ENCODE measurements at regions not wholly inside any gene's neighbourhood (a gene's known extent, or its start where the extent isn't known, plus 50 kb on each side); places are given as distances from the start of the nearest gene placed in this dataset.
A peak's percentile ranks its signal among the peaks of the same experiment; 100 is the strongest.

DNA sequence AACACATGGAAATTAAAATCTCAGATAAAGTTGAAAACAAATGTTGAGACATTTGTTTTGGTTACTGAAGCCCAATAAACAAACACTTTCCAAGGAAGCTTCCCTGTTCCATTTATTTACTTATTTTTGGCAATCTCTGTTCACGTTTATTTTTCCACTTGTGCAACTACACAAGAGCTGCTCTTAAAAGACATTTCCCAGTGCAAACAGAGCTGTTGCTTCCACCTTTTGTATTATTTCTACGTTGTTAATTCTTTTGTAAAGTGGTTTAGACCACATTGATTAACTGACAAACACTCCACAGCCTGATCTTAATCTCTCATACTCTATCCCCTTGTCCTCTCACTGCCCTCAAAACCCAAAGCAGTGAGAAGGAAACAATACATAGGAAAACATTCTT, 757.6 kb downstream of the LIG4 start:
- DNase-seq, result peak; percentile 67

DNA sequence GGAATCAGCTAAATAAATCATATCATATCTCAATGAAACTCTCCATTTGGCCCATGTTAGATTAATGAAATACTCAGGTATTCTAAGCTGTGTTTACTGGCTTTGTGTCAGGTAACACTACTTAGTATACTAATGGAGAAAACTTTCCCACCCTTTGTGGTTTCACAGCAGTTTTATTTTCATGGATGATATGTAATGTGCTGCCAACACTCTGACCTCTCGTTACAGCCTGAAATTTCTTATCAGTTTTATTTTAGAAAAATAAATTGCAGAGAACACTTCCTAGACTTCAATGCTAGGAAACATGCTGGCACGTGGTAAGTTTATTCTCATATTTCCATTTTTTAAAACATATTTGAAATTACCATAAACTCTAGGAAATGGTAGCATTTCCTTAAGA, 758.9 kb downstream of the LIG4 start:
- DNase-seq, result no peak

- no peak for DNase-seq
Observed at GRCh38 chr13:107452833-107453232, 762.5 kb downstream of the LIG4 start.

- no peak for DNase-seq
Observed at GRCh38 chr13:107450931-107451330, 764.4 kb downstream of the LIG4 start.

GRCh38 chr13:107450431-107450830, 764.9 kb downstream of the LIG4 start:
- DNase-seq, result no peak

DNA sequence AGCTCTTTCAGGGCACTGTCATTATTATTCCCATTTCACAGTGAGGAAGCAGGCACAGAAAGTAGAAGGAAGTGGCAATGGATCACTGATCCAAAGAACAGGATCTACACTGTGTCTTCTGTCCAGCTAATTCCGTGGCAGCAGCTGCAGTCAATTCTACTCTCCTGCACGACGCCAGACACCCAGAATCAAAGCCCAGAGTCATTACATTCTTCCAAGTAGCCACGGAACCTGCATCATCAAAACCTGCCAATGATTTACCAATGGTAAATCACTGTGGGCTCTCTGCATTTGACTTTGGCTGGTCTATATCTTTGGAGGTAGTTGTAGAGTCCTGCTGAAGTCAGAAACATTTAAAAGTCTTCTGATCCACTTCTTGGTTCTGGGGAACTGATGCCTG, 767.7 kb downstream of the LIG4 start:
- no peak for DNase-seq

GRCh38 chr13:107441279-107441678, 774.1 kb downstream of the LIG4 start:
- DNase-seq, result no peak

- no peak for DNase-seq
Observed at GRCh38 chr13:107438251-107438650, 777.1 kb downstream of the LIG4 start.

DNA sequence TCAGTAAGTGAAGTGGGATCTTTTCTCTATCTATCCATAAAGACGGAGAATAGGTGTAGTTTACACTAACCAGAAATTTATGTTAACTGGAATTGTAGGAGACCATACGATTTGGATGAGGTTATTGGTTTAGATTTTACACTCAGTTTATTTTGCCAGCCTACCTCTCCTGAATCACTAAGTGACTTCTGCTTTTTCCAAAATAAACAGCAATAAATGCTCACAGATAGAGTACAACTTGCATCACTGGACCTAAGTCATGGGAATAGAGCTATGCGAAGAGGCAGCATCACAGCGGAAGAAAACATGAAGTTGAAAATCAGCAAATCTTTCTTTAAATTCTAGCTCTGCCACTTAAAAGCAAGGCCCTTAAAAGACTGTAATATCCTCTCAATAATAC, 781.0 kb downstream of the LIG4 start:
- no peak for DNase-seq

GRCh38 chr13:107427536-107427935, 787.8 kb downstream of the LIG4 start:
- DNase-seq, result no peak

- no peak for DNase-seq
Observed at GRCh38 chr13:107422421-107422820, 792.9 kb downstream of the LIG4 start.

DNA sequence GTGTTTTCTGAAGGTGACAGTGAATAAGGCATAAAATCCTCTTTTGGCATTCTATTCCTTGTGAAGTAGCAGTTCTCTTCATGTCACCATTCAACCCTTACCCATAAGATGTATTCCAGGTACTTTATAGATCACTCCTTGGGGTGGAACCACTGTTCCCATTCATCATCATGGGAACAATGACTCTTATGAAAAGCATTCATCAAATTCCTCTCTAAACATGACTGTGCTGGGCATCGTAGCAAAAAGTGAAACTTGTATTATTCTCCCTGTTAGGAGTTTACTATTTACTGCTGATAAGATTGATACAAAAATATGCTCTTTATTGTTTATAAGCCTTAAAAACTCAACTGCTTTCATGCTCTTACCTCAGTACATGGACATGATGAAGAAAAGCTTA, 793.4 kb downstream of the LIG4 start:
- DNase-seq, result no peak

GRCh38 chr13:107421028-107421427, 794.3 kb downstream of the LIG4 start:
- DNase-seq, result no peak

- no peak for DNase-seq
Observed at GRCh38 chr13:107413005-107413404, 802.3 kb downstream of the LIG4 start.

GRCh38 chr13:107407074-107407473, 808.3 kb downstream of the LIG4 start:
- no peak for DNase-seq

GRCh38 chr13:107395927-107396662, 819.2 kb downstream of the LIG4 start:
- DNase-seq, result peak; percentile 12

- DNase-seq, result no peak
Observed at GRCh38 chr13:107392205-107392604, 823.1 kb downstream of the LIG4 start.

DNA sequence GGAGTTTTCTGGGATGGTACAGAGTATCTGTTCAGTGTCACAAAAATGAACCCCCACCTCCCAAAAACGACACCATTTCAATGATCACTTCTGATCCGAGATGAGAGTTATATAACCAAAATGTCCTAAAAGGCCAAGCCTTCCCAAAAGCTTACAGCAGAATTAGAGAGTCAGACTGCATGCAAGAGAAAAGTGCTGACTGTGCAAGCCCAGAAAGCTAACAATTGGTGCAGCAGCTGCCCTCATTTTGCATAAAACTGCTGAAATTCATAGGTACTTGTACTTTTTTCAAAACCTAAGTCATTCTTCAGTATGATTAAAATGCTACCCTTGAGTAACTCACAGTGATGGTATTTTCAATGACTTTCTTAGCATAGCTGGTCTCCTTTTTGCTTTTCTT, 819.6 kb upstream of the ARGLU1 start:
- no peak for DNase-seq

- DNase-seq, result no peak
Observed at GRCh38 chr13:107379407-107380155, 811.6 kb upstream of the ARGLU1 start.

DNA sequence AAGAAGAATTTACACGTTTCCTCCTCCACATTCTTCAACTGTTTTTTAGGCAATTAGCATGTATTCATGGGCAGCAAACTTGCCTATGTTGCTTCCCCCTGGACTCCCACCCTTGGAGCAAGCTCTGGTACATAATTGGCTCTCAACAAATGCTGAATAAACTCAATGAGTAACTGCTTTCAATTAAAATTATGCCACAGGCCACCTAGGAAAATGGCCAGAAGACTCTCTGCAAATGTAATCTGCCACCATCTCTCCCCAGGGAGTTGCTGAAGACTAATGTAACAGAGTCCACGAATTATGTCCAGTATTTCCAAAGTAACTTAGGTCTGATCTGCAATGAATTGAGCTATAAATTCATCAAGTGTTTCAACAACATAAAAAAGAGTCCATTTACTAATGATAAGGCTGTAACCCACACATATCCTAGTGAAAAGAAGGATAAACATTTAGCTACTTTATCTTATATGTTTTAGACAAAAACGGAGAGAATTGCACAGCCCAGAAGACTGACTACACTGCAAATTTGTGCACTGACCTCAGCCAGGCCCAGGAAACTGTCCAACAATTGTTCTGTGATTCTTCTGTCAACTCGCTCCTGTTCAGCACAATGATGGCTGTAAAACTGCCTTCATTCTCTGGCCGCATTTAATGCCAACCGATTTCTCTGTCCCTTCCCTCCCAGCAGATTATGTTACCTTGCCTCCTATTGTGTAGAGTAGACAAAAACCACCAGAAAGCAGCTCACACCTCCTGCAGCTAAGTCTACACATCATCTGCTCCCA, 808.6 kb upstream of the ARGLU1 start:
- DNase-seq, result peak; percentile 59

- peak; percentile 8 for DNase-seq
Observed at GRCh38 chr13:107375701-107376340, 807.9 kb upstream of the ARGLU1 start.

DNA sequence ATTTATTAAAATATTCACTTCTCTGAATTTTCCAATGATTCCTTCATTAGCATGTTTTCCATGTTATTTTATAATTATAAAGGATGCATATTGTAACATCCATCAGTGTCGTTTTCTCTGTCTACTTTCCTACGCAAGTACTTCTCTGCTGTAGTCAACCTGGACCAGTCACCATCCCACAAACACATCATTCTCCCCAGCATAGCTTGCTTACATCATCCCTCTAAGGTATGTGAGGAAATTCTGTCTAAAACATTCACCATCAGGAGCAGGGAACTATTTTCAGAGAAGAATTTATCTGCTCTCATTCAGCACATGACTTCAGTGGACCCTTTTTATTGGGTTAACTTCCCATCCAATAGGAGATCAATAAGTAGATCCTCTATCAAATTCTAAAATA, 806.1 kb upstream of the ARGLU1 start:
- DNase-seq, result no peak

DNA sequence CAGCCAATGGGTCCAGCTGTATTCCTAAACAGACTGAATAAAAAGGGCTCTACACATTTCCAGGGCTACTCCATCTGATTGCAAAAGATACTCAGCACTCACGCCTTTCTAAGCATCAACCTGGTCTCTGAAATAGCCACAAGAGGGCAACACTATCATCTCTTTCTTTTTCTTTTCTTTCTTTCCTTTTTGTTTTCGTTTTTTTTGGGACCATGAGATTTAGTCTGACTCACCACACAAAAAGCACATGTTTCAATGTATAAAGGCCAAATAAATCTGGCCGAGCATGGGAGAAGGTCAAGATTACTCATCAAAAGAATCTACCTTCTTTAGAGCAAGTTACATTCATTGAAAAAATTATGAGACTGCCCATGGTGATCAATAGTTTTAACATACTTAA, 805.6 kb upstream of the ARGLU1 start:
- peak; percentile 35 for DNase-seq
